H1 (cell line): ENCODE measurements at regions not wholly inside any gene's neighbourhood (a gene's known extent, or its start where the extent isn't known, plus 50 kb on each side); places are given as distances from the start of the nearest gene placed in this dataset.

Source experiments
- CTCF ChIA-PET: fragments of 300-600 bp; sonication (Branson Sonifier 250); formaldehyde crosslinking; loops from one replicate; lab custom pipeline; 2021; ENCODE audit not compliant: partially characterized antibody; lab: Charles Lee
- POLR2A ChIA-PET: fragments of 300-600 bp; sonication (Branson Sonifier 250); formaldehyde crosslinking; loops from one replicate; lab custom pipeline; 2021; ENCODE audit warnings: inconsistent platforms; ENCODE audit not compliant: partially characterized antibody; lab: Charles Lee
- DNase-seq, 2 experiments: peaks; one replicate each; pipeline versions ENCODE4 v3.0.0 to v3.0.0-alpha.2; 2010 to 2022; ENCODE audit warnings: low spot score in 2 of 2, low read depth in 1 of 2, mixed read lengths in 1 of 2
- FAIRE-seq: peaks from 2 replicates; lab custom pipeline; 2011; peaks lifted over from hg19 to GRCh38; lab: Jason Lieb, UNC
- H2AFZ ChIP-seq: 2 replicates; pipeline ENCODE4 v1.8.1; 2012; ENCODE audit warnings: low read length, inconsistent platforms
- H2AK5ac ChIP-seq: 2 replicates; pipeline ENCODE4 v1.6.1; 2013; ENCODE audit warnings: low read depth, low read length
- H2BK120ac ChIP-seq: replicated peaks from 2 replicates; pipeline ENCODE3; 2013; ENCODE audit warnings: low read depth, low read length, inconsistent platforms
- H2BK12ac ChIP-seq: 2 replicates; pipeline ENCODE4 v1.6.1; 2013; ENCODE audit warnings: low read depth, low read length
- H2BK15ac ChIP-seq: 2 replicates; pipeline ENCODE4 v1.6.1; 2013; ENCODE audit warnings: low read length
- H2BK20ac ChIP-seq: 2 replicates; pipeline ENCODE4 v1.6.1; 2013; ENCODE audit warnings: low read length
- H2BK5ac ChIP-seq: 2 replicates; pipeline ENCODE4 v1.6.1; 2013; ENCODE audit warnings: low read depth, low read length
- H3K14ac ChIP-seq: 2 replicates; pipeline ENCODE4 v1.6.1; 2013; ENCODE audit warnings: inconsistent platforms; ENCODE audit not compliant: insufficient read length
- H3K18ac ChIP-seq: 2 replicates; pipeline ENCODE4 v1.6.1; 2013; ENCODE audit warnings: low read length; ENCODE audit errors: extremely low read depth
- H3K23ac ChIP-seq: 2 replicates; pipeline ENCODE4 v1.6.1; 2013; ENCODE audit warnings: inconsistent platforms; ENCODE audit not compliant: insufficient read length
- H3K23me2 ChIP-seq: 2 replicates; pipeline ENCODE4 v1.6.1; 2013; ENCODE audit warnings: low read depth, low read length
- H3K27ac ChIP-seq: 2 replicates; pipeline ENCODE4 v1.6.1; 2011; ENCODE audit warnings: low read depth, low read length, inconsistent platforms
- H3K27me3 ChIP-seq, 4 experiments: replicated peaks in 1 of 4; 1 replicate in 1 of 4; 2 replicates in 3 of 4; pipeline versions ENCODE4 v1.6.1 to v1.8.1; 2011 to 2013; ENCODE audit warnings: low read length in 3 of 4, mild to moderate bottlenecking in 3 of 4, inconsistent platforms in 2 of 4, mixed read lengths in 2 of 4, moderate library complexity in 1 of 4; ENCODE audit not compliant: control insufficient read depth in 3 of 4, insufficient read depth in 3 of 4; ENCODE audit errors: extremely low read depth in 1 of 4
- H3K36me3 ChIP-seq, 4 experiments: 2 replicates each; pipeline versions ENCODE4 v1.6.1 to v1.8.1; 2011 to 2013; ENCODE audit warnings: mild to moderate bottlenecking in 4 of 4, low read length in 3 of 4, moderate library complexity in 2 of 4, control low read depth in 1 of 4, inconsistent platforms in 1 of 4; ENCODE audit not compliant: insufficient read depth in 4 of 4, control insufficient read depth in 2 of 4
- H3K4ac ChIP-seq: replicated peaks from 2 replicates; pipeline ENCODE3; 2013; ENCODE audit warnings: low read length, low read depth, mixed read lengths, inconsistent platforms; ENCODE audit not compliant: insufficient read length
- H3K4me1 ChIP-seq, 4 experiments: replicated peaks in 1 of 4; 1 replicate in 1 of 4; 2 replicates in 3 of 4; pipeline versions ENCODE4 v1.6.1 to v1.8.1; 2011 to 2013; ENCODE audit warnings: low read length in 3 of 4, inconsistent platforms in 2 of 4, mixed read lengths in 1 of 4; ENCODE audit not compliant: insufficient read depth in 4 of 4, control insufficient read depth in 3 of 4
- H3K4me2 ChIP-seq, 2 experiments: 2 replicates each; pipeline versions ENCODE4 v1.6.1 to v1.8.1; 2011 to 2013; ENCODE audit warnings: low read depth in 2 of 2, low read length in 2 of 2, control low read depth in 1 of 2, inconsistent platforms in 1 of 2, mild to moderate bottlenecking in 1 of 2; ENCODE audit not compliant: insufficient read depth in 1 of 2
- H3K4me3 ChIP-seq, 4 experiments: fragments of 200-600, 300-600 bp in 1 of 4; sonication (generic), shearing (Covaris generic), sonication (Bioruptor Twin) in 1 of 4; 2 replicates each; pipeline versions ENCODE4 v1.5.1 to v1.8.1; 2011 to 2016; ENCODE audit warnings: low read length in 4 of 4, low read depth in 3 of 4, control low read depth in 2 of 4, inconsistent platforms in 2 of 4, mild to moderate bottlenecking in 2 of 4, mixed read lengths in 1 of 4, moderate library complexity in 1 of 4; ENCODE audit not compliant: insufficient read depth in 2 of 4; ENCODE audit errors: extremely low read depth in 1 of 4
- H3K56ac ChIP-seq: replicated peaks from 2 replicates; pipeline ENCODE3; 2013; ENCODE audit warnings: low read depth, mild to moderate bottlenecking, mixed read lengths, low read length, inconsistent platforms; ENCODE audit not compliant: insufficient read length
- H3K79me1 ChIP-seq: 2 replicates; pipeline ENCODE4 v1.6.1; 2013; ENCODE audit warnings: low read depth, low read length, control low read depth
- H3K79me2 ChIP-seq, 2 experiments: 2 replicates each; pipeline versions ENCODE4 v1.6.1 to v1.8.1; 2012 to 2013; ENCODE audit warnings: low read length in 2 of 2, mild to moderate bottlenecking in 2 of 2, inconsistent platforms in 1 of 2; ENCODE audit not compliant: insufficient read depth in 2 of 2, control insufficient read depth in 1 of 2
- H3K9ac ChIP-seq, 4 experiments: replicated peaks in 1 of 4; 1 replicate in 1 of 4; 2 replicates in 3 of 4; pipeline versions ENCODE4 v1.6.1 to v1.8.1; 2011 to 2013; ENCODE audit warnings: low read depth in 3 of 4, low read length in 3 of 4, control low read depth in 2 of 4, mild to moderate bottlenecking in 2 of 4, moderate library complexity in 2 of 4, inconsistent platforms in 1 of 4; ENCODE audit errors: extremely low read depth in 1 of 4
- H3K9me3 ChIP-seq, 2 experiments: 2 replicates each; pipeline versions ENCODE4 v1.6.1 to v1.8.1; 2012 to 2013; ENCODE audit warnings: mild to moderate bottlenecking in 2 of 2, moderate library complexity in 2 of 2, control low read depth in 1 of 2, inconsistent platforms in 1 of 2, low read depth in 1 of 2, low read length in 1 of 2, mixed read lengths in 1 of 2; ENCODE audit not compliant: insufficient read depth in 2 of 2
- H4K20me1 ChIP-seq, 2 experiments: replicated peaks in 1 of 2; 2 replicates each; pipeline versions ENCODE3 to v1.8.1; 2011 to 2013; ENCODE audit warnings: inconsistent platforms in 2 of 2, low read length in 2 of 2, mild to moderate bottlenecking in 1 of 2; ENCODE audit not compliant: insufficient read depth in 2 of 2, control insufficient read depth in 1 of 2
- H4K5ac ChIP-seq: 2 replicates; pipeline ENCODE4 v1.6.1; 2013; ENCODE audit warnings: low read length, low read depth, mixed read lengths, inconsistent platforms; ENCODE audit not compliant: insufficient read length
- H4K8ac ChIP-seq: 2 replicates; pipeline ENCODE4 v1.8.0; 2013; ENCODE audit warnings: mild to moderate bottlenecking, moderate library complexity, low read length, inconsistent platforms; ENCODE audit not compliant: insufficient read depth; ENCODE audit errors: extremely low read depth
- H4K91ac ChIP-seq: replicated peaks from 2 replicates; pipeline ENCODE3; 2013; ENCODE audit warnings: low read length, mixed read lengths, inconsistent platforms; ENCODE audit not compliant: insufficient read length
- BCL11A ChIP-seq, 2 experiments: IDR thresholded peaks; one replicate each; pipeline ENCODE4 v1.6.1; 2011; ENCODE audit warnings: low read depth in 2 of 2, low read length in 2 of 2, mild to moderate bottlenecking in 2 of 2
- CEBPB ChIP-seq: IDR thresholded peaks from 2 replicates; pipeline ENCODE4 v1.6.1; 2012; ENCODE audit warnings: low read depth, low read length
- CTBP2 ChIP-seq: IDR thresholded peaks from 2 replicates; pipeline ENCODE4 v1.7.0; 2011; ENCODE audit warnings: borderline replicate concordance, mild to moderate bottlenecking, moderate library complexity, mixed read lengths, low read length; ENCODE audit not compliant: insufficient read depth, insufficient read length
- EGR1 ChIP-seq: IDR thresholded peaks from 2 replicates; pipeline ENCODE4 v1.6.1; 2011; ENCODE audit warnings: low read depth, low read length, borderline replicate concordance
- FOSL1 ChIP-seq: IDR thresholded peaks from 2 replicates; pipeline ENCODE4 v1.6.1; 2011; ENCODE audit warnings: mild to moderate bottlenecking, low read depth, low read length, moderate library complexity; ENCODE audit not compliant: insufficient read depth
- KDM4A ChIP-seq: IDR thresholded peaks from one replicate; pipeline ENCODE4 v1.7.1; 2012; ENCODE audit warnings: low read depth, mild to moderate bottlenecking, moderate library complexity, low read length, inconsistent platforms; ENCODE audit not compliant: severe bottlenecking
- MAFK ChIP-seq: IDR thresholded peaks from 2 replicates; pipeline ENCODE4 v1.6.1; 2012; ENCODE audit warnings: low read depth, mild to moderate bottlenecking, improper control_type of control experiment, low read length
- NRF1 ChIP-seq: IDR thresholded peaks from 2 replicates; pipeline ENCODE4 v1.6.1; 2011; ENCODE audit warnings: mild to moderate bottlenecking, low read depth, low read length, improper control_type of control experiment
- POU5F1 ChIP-seq: IDR thresholded peaks from 2 replicates; pipeline ENCODE4 v1.6.1; 2011; ENCODE audit warnings: low read depth, mild to moderate bottlenecking, low read length, moderate library complexity
- RBBP5 ChIP-seq: IDR thresholded peaks from 2 replicates; pipeline ENCODE4 v1.7.1; 2012; ENCODE audit warnings: low read depth, mild to moderate bottlenecking, inconsistent platforms, low read length, moderate library complexity, borderline replicate concordance
- SP1 ChIP-seq: IDR thresholded peaks from 2 replicates; pipeline ENCODE4 v1.6.1; 2011; ENCODE audit warnings: low read depth, low read length
- SRF ChIP-seq: IDR thresholded peaks from 2 replicates; pipeline ENCODE4 v1.6.1; 2011; ENCODE audit warnings: mild to moderate bottlenecking, low read depth, low read length, moderate library complexity
- TAF1 ChIP-seq: IDR thresholded peaks from 2 replicates; pipeline ENCODE4 v1.6.1; 2011; ENCODE audit warnings: mild to moderate bottlenecking, low read depth, low read length
- ZNF274 ChIP-seq: IDR thresholded peaks from 2 replicates; pipeline ENCODE4 v1.7.0; 2012; ENCODE audit warnings: low read length, borderline replicate concordance; ENCODE audit errors: extremely low read depth
- WGBS, 2 experiments: shearing (Covaris generic) in 1 of 2; methylation state at CpG; one replicate each; pipeline versions ENCODE4 v1.1.6 to v1.1.7; 2013 to 2015; ENCODE audit warnings: low lambda C conversion rate in 2 of 2, mixed read lengths in 2 of 2, inconsistent platforms in 1 of 2, low coverage in 1 of 2, missing lambda C conversion rate in 1 of 2; ENCODE audit not compliant: insufficient replicate concordance in 2 of 2, insufficient coverage in 1 of 2, insufficient read length in 1 of 2; ENCODE audit errors: extremely low coverage in 1 of 2, missing lambda C conversion rate in 1 of 2; 5-methylcytosine and 5-hydroxymethylcytosine counted together
- TF ChIP-seq, protein P1 (sequence below): IDR thresholded peaks from 2 replicates; pipeline ENCODE4 v1.6.1; 2012; ENCODE audit warnings: inconsistent platforms

DNA sequence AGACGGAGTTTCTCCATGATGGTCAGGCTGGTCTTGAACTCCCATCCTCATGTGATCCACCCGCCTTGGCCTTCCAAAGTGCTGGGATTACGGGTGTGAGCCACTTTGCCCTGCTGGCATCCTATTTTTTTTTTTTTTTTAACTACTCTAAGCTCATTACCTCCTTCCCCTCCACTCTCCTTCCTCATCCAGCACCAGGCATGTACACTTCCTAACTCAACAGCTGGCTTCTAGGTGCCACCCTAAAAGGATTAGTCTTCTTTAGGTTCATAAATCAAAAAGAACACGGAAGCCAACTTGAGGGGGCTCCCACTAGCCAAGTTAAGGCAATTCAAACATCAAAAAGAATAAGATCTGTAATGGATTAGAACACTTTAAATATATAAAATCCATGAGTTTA is 70.6 kb upstream of the TEX51 start:
- no peak overlapping the region for H3K56ac ChIP-seq
- no peaks in the 10 kb centered on the region for H3K9me3 ChIP-seq
- no peak overlapping the region for H2BK20ac ChIP-seq
- no peak overlapping the region for H3K4me3 ChIP-seq
- no peak overlapping the region for H3K9ac ChIP-seq
- H2AK5ac ChIP-seq: no peak overlapping the region
- no peak overlapping the region for H2BK120ac ChIP-seq
- H4K8ac ChIP-seq: no peak overlapping the region
- no peak overlapping the region for H2BK12ac ChIP-seq
- H4K91ac ChIP-seq: no peak overlapping the region
- H3K27ac ChIP-seq: no peak overlapping the region
- no peaks in the 10 kb centered on the region for H3K36me3 ChIP-seq
- DNase-seq (no peak), FAIRE-seq (no peak)
- no peaks in the 10 kb centered on the region for H3K79me2 ChIP-seq
- H4K5ac ChIP-seq: no peak overlapping the region
- ChIA-PET POLR2A (no interaction called here), CTCF (interaction anchor here (1.1 to 2.8 kb wide), 3 partner anchors 10 to 50 kb away, joined by 3 to 12 read pairs (median 7); no protein-coding TSS in a partner anchor)
- no peak overlapping the region for H2BK15ac ChIP-seq
- no peaks in the 10 kb centered on the region for H3K79me1 ChIP-seq
- peaks cover 0 to 2% (median 0%) of the 10 kb centered on the region in 4 experiments; a peak in 1 of 7 replicates for H3K27me3 ChIP-seq
- no peaks in the 10 kb centered on the region for H4K20me1 ChIP-seq
- no peak overlapping the region for H3K4ac ChIP-seq
- no peak overlapping the region for H2BK5ac ChIP-seq
- peaks cover 0 to 7% (median 2%) of the 10 kb centered on the region in 4 experiments; a peak in 3 of 7 replicates for H3K4me1 ChIP-seq
- no peak overlapping the region for H3K4me2 ChIP-seq
- no peak overlapping the region for H2AFZ ChIP-seq
- H3K23me2 ChIP-seq: no peaks in the 10 kb centered on the region; the same call in 1 of the 2 replicates
- no peak overlapping the region for H3K23ac ChIP-seq
- H3K18ac ChIP-seq: no peak overlapping the region
- H3K14ac ChIP-seq: no peak overlapping the region
- 98% methylated on average over 4 of the region's 4 CpGs; no CpG with 5 or more reads in 1 of the 2 experiments for WGBS, 2 experiments
- no peak for TF ChIP-seq ZNF274
- no peak for TF ChIP-seq TAF1
- no peak for TF ChIP-seq CEBPB
- TF ChIP-seq, protein P1, sequence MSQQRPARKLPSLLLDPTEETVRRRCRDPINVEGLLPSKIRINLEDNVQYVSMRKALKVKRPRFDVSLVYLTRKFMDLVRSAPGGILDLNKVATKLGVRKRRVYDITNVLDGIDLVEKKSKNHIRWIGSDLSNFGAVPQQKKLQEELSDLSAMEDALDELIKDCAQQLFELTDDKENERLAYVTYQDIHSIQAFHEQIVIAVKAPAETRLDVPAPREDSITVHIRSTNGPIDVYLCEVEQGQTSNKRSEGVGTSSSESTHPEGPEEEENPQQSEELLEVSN: no peak
- no peak for TF ChIP-seq CTBP2
- TF ChIP-seq POU5F1: no peak
- no peak for TF ChIP-seq SP1
- TF ChIP-seq SRF: no peak
- TF ChIP-seq KDM4A: no peak
- no peak for TF ChIP-seq FOSL1
- TF ChIP-seq RBBP5: no peak
- TF ChIP-seq NRF1: no peak
- no peak for TF ChIP-seq EGR1
- no peak for TF ChIP-seq MAFK
- no peak for TF ChIP-seq BCL11A (IDR thresholded peaks at IDR 0.05; ENCODE audit: low read depth in 2 of 2, low read length in 2 of 2)
